ENCODE measurements at regions not wholly inside any gene's neighbourhood (a gene's known extent, or its start where the extent isn't known, plus 50 kb on each side); places are given as distances from the start of the nearest gene placed in this dataset.
"Not testable (repeated sequence)": the region's sequence is repeated elsewhere in the genome, so short reads cannot be mapped to it uniquely, and the experiment has no call there.

DNA sequence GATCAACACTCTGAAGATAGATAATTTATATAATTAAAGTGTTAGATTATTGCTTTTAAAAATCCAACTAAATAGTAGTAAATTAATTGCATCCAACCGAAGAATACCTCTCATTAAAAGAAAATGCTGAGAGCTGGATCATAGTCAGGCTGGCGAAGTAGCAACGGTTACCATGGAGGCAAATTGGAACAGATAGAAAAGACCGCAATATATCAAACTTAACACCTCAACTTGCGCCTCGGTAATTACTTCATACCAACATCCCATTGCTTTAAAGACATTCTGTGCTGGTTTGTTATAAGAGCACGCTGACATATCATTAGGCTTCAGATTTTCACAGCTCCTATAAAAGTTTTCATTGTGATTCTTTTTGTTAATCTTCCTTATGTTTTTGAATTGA is 183.8 kb upstream of the ZC3H15 start:
- DNase-seq (ENCODE audit: low spot score), result no peak

DNA sequence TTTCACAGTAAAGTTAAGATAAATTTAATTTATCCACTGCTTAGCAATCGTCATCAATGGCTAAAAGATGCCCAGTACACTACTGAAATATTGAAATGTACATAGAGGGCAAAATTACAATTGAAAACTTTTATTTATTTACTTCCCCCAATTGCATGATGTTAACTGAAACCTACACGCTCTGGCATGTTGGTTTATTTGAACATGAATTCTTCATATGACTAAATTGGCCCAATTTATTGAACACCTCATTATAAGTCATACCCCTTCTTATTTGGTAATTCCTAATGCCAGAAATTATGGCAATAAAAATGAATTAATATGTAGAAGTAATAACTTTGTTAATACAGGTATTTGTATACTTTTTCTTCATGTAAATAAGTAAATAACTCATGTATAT is 183.0 kb upstream of the ZC3H15 start:
- no peak for DNase-seq (ENCODE audit: low spot score)

DNA sequence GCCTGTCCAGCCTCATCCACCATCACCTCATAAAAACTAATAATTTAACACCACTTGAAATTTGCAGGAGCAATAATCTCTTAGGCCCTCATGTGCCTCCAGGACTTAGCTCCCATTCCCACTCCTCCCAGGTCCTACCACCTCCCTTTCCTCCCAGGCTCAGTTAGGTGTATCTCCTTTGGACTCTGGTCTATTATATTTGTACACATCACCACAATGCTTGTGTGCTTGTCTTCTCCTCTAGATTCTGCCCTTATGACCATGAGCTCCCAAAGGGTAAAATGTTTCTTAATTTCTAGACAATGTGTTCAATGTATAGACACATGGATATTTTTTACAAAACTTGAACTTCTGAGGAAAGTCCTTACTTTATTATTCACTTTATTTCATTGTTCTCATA is 182.0 kb upstream of the ZC3H15 start:
- no peak for DNase-seq (ENCODE audit: low spot score)

DNA sequence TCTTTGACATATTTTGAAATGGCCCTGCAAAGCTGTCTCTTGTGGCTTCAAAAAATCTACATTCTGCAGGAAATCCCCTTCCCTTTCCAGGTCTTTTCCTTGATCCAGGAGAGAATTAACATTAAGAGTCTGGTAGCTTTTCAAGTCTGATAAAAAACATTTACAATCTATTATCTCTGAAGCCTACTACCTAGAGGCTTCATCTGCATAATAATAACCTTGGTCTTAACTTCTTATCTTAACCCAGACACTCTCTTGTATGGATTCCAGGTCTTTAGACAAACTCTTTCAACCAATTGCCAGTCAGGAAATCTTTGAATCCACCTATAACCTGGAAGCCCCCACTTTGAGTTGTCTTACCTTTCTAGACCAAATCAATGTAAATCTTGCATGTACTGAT is 179.3 kb upstream of the ZC3H15 start:
- DNase-seq (ENCODE audit: low spot score), result no peak

DNA sequence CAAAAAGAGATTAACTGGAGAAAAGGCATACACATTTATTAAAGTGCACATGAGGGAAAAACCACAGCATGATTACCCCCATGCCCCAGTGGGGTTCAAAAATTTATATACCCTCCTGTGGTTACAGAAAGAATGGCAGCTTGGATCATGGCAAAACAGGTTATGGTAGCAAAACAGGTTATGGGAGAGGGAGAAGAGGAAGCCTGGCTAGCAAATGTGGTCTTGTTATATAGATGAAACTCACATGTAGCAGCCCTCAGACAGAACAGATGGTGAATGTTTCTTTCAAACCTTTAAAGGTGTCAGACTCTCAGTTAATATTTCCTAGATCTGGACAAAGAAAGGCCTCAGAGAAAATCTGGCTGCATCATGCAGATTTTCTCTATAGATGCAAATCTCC is 178.2 kb upstream of the ZC3H15 start:
- DNase-seq (ENCODE audit: low spot score), result no peak

DNA sequence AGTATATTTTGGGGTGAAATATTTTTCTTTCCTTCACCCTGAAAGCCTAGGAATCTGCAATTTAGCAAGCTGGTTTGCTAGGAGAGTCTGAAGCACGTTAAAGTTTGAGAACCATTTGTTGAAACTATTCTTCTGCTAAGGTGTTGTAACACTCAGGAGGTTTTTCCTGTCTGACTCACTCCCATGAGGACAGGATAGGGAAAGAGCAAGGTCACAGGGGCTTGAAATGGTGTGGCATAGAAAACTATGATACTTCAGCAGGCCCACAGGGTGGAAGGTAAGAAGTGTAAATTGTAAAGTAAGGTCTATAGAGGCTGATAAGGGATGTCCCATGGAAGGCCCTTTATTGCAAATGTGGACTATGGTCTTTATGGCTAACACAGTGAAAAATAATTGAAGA is 177.7 kb upstream of the ZC3H15 start:
- DNase-seq (ENCODE audit: low spot score), result no peak

DNA sequence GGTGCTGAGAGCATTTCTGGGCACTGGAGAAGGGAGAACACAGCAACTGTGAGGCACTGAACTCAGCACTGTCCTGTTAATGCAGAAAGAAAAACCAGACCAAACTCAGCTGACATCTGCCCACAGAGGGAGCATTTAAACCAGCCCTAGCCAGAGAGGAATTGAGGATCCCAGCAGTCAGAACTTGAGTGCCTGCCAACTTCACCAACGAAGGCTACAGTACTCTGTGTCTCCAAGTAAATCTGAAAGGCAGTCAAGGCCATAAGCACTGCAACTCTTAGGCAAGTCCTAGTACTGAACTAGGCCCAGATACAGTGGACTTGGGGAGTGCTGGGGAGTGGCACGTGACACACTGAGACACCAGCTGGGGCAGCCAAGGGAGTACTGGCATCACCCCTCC is 176.2 kb upstream of the ZC3H15 start:
- no peak for DNase-seq (ENCODE audit: low spot score)

DNA sequence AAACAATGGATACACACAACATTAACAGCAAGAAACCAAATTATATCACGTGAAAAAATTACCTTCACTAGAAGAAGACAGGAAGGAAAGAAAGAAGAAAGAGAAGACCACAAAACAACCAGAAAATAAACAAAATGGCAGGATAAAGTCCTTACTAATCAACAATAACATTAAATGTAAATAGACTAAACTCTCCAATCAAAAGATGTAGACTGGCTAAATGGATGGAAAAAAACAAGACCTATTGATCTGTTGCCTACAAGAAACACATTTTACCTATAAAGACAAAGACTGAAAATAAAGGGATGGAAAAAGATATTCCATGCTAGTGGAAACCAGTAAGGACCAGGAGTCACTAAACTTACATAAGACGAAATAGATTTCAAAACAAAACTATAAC is 167.0 kb upstream of the ZC3H15 start:
- no peak for DNase-seq (ENCODE audit: low spot score)

DNA sequence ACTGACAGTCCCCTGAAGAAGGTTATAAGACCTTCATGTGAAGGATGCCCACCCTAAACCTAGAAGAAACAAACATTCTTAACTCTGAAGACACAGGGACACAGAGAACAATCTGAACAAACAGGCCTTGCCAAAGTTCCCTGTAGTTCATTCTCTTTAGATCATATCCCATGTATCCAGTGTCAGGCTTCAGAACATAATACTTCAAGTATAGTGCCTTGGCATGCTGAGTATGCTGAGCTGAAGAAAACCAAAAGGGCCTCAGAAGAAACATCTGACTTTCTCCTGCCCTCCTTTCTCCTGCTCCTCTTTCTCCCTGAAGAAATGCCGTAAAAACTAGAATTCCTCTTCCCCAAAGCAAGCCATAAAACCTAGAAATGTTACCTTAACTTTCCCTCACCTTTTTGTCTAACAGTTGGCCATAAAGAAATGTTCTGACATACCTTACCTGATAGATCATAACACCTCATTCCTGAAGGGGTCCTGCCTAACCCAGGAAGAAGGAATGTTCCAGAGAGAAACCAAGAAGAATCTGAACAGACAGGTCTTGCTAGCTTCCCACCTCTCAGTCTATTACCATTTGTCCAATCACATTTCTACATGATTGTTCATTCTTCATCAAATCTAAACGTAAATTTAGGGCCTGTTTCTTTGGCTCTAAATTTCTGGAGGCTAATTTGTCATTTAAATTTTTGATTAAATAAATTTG is 160.1 kb upstream of the ZC3H15 start:
- DNase-seq (ENCODE audit: low spot score), result no peak

DNA sequence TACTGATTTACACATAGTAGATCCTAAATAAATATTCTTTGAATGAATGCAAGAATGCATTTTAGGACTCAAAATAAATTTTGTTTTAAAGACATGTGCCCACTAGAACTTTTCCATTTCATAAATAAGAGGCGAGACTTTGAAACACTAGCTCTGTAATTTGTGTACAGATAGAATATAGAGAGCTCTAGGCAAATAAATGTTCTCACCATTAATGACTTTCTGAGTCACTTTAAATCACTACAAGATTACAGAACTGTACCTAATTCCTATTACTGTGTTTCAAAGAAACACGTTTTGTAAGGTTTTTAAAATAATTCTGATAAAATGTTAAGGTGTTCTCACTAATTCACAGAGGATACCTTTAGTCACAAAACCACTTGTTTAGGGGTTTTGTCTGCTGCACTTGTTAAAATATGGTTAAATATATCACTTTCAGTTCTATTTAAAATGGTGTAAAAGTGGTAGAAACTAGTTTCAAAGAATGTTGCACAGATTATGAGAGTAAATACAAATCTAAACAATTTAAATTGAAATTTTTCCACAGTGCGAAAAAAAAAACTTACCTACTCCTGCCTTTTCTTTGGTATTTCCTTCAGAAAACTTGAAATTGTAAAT is 158.7 kb upstream of the ZC3H15 start:
- no peak for DNase-seq (ENCODE audit: low spot score)

DNA sequence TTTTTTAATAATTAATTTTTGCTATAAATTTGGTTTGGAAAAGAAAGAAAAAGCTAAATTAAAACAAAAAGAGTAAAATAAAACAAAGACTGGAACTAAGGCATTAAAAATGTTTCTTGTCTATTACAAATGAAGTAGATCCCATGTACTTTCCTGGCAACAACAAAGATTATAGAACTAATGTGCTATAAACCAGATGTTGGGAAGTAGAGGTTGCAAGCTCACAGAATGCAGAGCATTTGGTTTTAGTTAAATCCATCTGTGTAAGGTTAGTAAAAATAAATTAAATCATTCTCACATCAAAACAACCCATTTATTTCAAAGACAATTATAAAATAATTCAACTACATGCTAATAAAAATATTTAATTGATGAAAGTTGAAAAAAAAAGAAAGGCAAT is 157.2 kb upstream of the ZC3H15 start:
- no peak for DNase-seq (ENCODE audit: low spot score)

DNA sequence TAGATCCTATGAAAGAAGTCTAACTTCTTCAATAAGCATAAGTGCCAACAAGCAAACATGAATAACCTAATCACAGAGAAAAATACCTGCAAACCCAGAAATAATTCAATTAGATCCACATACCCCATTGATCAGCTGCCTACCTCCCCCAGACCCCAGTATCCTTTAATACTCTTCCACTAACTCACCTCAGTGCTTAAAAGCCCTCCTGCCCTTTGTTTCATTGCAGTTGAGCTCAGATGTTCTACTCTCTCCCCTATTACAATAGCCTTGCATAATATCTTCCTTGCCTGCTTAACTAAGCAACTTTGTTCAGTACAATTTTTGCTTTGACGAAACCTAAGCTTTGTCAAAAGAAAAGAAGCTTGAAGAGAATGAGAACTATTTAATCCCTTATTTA is 156.0 kb upstream of the ZC3H15 start:
- DNase-seq (ENCODE audit: low spot score), result no peak

DNA sequence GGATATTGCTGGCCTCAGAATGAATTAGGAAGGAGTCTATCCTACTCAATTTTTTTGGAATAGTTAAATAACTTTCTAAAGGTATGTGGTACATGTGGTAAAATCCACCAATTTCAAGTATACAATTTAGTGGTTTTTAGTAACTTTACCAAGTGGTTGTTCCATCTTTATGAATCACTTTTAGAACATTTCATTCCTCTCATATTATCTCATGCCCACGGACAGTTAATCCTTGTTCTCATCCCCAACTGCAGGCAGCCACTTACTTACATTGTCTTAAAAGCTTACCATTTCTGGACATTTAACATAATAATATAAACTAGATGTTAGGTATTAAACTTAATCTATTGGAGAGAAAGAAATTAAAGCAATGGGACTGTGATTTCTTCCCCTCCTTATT is 146.3 kb upstream of the ZC3H15 start:
- DNase-seq (ENCODE audit: low spot score), result no peak

DNA sequence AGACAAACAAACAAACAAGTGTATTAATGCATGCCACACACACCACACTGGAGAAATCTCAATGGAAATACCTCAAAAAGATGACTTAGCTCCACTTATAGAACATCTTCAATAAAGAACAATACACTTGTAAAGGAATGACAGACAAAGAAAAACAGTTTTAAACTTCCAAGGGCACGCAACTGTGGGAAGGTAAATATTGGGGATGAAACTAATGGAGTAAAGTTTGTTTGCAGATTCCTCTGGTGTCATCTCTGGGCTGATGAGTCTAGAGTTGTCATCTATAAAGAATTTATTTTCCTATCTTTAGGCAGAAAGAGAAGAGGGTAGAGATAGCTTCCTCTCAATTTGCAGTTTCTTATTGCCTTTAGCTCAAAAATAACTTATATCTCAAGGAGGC is 144.0 kb upstream of the ZC3H15 start:
- no peak for DNase-seq (ENCODE audit: low spot score)

DNA sequence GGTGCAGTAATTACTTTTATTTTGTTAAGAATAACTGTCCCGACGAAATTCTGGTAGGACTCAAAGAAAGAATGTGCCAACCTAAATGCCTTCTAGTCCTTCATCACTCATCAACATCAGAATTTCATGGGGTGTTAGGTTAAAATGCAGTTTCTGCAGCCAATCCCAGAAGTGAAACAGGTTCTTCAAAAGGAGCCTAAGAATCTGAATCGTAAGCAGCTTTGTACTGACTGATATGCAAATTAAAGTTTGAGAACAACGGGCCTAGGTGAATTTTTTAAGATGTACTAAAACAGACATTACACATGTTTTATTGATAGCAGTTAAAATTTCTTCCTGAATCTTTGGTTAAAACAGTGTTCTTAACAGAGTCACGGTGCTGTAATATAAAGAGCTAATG is 140.3 kb upstream of the ZC3H15 start:
- no peak for DNase-seq (ENCODE audit: low spot score)

DNA sequence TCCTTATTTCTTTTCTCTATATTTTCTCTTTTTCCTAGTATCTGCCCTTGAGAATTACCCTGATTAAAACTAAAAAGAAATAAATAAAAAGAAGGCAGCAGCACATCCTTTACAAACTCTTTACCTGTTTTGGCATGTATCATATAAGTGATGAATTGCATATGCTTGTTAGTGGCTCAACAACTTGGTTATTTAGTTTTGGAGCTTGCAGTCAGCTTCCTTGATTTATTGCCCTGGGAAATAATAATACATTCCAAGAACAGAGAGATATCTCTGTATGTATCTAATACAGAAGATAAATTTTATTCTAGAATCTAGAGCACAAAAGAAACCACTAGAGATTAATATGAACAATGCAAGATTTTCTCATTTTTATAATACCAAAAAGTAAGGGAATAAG is 139.8 kb upstream of the ZC3H15 start:
- DNase-seq (ENCODE audit: low spot score), result no peak

DNA sequence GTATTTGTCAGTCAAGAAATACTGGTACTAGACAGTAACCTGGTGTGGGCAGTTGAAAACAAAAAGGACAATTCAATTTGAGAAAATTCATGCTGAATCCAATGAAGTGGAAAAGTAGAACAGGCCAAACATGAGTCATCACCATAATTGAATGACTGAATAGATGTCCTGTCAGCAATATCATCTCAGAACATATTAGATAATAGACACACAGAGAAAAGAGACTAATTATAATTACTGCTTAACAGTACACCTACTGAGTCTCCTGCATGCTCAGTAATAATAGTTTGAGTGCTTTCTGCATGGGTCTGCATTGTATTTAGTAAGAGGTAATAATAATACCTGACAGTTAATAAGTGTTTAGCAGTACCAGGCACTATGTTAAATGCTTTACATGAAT is 138.6 kb upstream of the ZC3H15 start:
- DNase-seq (ENCODE audit: low spot score), result no peak

DNA sequence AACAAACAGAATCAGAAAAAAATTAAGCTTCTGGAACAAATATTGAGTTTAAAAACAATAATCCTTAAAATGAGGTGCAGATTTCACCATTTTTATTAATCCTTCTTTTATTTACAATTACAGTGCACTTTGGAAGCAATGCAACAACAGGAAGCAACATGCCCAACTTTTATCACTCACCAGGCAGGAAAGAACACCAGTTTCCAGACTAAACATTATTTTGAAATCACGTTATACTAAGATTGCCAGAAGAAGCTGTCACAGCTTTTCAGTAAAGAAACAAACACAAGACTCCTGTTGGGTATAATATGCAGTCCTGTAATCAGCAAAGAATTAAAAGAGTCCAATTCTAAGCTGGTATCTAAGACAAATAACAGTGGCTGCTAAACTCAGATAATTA is 137.9 kb upstream of the ZC3H15 start:
- no peak for DNase-seq (ENCODE audit: low spot score)

DNA sequence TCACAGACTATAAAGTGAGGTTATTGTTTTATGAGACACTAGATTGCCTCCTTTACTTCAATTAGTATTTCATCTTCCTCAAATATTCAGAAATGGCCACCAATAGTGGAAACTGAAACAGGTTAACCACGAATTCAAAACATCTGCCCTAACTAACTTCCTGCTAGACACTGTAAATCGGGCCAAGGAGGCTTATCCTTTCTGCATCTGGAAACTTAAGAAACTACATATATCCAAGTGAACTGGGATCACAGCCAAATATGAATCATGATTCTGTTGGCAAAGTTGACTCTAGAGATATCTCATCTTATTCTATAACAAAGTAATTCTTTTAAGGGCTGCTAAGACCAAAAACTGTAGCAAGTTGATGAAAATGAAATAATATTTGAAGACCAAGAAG is 136.6 kb upstream of the ZC3H15 start:
- no peak for DNase-seq (ENCODE audit: low spot score)

DNA sequence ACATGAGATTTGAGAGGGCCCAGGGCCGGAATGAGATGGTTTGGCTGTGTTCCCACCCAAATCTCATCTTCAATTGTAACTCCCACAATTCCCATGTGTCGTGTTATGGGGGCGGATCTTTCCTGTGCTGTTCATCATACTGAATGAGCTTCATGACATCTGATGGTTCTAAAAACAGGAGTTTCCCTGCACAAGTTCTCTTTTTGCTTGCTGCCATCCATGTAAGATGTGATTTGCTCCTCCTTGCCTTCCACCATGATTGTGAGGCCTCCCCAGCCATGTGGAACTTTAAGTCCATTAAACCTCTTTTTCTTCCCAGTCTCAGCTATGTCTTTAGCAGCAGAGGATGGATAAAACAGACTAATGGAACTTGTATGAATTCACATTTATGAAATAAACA is 131.9 kb upstream of the ZC3H15 start:
- not testable (repeated sequence) for DNase-seq (ENCODE audit: low spot score)

DNA sequence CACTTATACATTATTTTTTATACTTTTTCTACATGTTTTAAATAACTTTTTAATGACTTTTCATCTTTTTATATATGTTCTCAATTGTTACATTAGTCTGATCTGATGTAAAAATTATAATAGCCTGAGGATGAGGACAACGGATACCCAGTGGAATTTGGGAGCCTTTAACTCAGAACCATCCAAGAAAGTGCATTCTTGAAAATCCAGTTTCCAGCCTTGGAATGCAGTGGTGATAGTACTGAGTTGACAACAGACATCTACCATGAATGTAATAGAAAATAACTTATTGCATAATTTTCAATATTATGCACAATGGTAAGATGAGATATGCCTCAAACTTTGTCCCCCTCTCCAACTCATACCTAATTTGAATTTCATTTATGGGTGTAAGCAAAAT is 120.7 kb upstream of the ZC3H15 start:
- no peak for DNase-seq (ENCODE audit: low spot score)

DNA sequence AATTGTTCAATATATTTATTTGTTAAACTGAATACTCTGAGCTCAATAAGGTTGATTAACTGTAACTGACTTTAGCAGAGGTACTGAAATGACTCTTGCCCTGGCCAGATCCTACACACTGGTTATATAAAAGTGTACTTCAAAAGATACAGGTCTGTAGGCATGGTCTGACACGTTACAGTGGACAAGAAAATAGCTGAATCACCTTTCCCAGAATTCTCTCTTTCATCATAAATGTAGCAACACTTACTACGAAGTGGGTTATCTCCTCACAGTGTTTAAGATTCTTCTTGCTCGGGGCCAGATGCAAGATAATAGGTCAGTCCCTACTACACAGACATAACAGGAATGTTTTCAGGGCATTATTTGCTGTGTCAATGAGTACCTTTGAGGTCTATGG is 107.0 kb upstream of the ZC3H15 start:
- peak; percentile 2 for DNase-seq (ENCODE audit: low spot score)

DNA sequence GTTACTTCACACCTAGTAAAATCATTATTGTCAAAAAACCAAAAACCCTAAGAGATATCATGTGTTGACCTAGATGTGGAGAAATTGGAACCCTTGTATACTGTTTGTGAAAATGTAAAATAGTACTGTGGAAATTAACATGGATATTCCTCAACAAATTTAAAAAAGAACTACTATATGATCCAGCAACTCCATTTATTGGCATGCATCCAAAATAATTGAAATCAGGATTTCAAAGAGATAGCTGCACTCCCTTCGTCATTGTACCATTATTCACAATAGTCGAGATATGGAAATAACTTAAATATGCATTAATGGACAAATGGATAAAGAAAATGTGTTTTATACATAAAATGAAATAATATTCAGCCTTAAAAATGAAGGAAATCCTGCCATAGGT is 105.3 kb upstream of the ZC3H15 start:
- DNase-seq (ENCODE audit: low spot score), result no peak

DNA sequence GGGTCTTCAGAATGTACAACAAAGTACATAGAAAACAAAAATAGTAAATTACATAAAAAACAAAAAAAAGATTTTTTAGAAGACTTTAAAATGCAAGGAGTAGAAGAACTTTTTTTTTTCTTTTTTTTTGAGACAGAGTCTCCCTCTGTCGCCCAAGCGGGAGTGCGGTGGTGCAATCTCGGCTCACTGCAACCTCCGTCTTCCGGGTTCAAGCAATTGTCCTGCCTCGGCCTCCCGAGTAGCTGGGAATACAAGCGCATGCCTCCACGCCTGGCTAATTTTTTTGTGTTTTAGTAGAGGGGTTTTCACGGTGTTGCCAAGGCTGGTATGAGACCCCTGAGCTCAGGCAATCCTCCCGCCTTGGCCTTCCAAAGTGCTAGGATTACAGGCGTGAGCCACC is 104.5 kb upstream of the ZC3H15 start:
- no peak for DNase-seq (ENCODE audit: low spot score)

Data from hematopoietic multipotent progenitor cell treated with erythropoietin and hydrocortisone succinate and interleukin-3 and kit ligand, for 15 days (in vitro differentiated cells).